ENCODE measurements at regions not wholly inside any gene's neighbourhood (a gene's known extent, or its start where the extent isn't known, plus 50 kb on each side); places are given as distances from the start of the nearest gene placed in this dataset.

- intact Hi-C loops (cut with micrococcal nuclease), result loop anchor here (1.0 to 10.0 kb wide), 6 partner anchors 7 to 1397 kb away; partner anchors contain the start of gene PALS2
These were observed 297.1 kb upstream of the NFE2L3 start for GRCh38 chr7:25854608-25855497.

GRCh38 chr7:25855854-25856782 lies 295.9 kb upstream of the NFE2L3 start:
- intact Hi-C loops (cut with micrococcal nuclease), result loop anchor here (1.0 to 10.0 kb wide), 7 partner anchors 37 to 1884 kb away; partner anchors contain the start of genes HNRNPA2B1, PALS2 and TAX1BP1

- intact Hi-C loops (cut with micrococcal nuclease), result loop anchor here (1.0 to 10.0 kb wide), 4 partner anchors 94 to 1293 kb away; partner anchors contain the start of gene PALS2
These were observed 294.5 kb upstream of the NFE2L3 start for GRCh38 chr7:25857376-25858067.

GRCh38 chr7:25858200-25858524 lies 293.8 kb upstream of the NFE2L3 start:
- intact Hi-C loops (cut with micrococcal nuclease), result loop anchor here (5.0 to 10.0 kb wide), 2 partner anchors 263 to 1286 kb away; partner anchors contain the start of gene PALS2

- intact Hi-C loops (cut with micrococcal nuclease), result loop anchor here (5.0 to 10.0 kb wide), 2 partner anchors 264 to 1286 kb away; partner anchors contain the start of gene PALS2
These were observed 293.2 kb upstream of the NFE2L3 start for GRCh38 chr7:25858525-25859411.

- intact Hi-C loops (cut with micrococcal nuclease), result loop anchor here (5.0 to 10.0 kb wide), 3 partner anchors 265 to 1287 kb away; partner anchors contain the start of gene PALS2
These were observed 292.4 kb upstream of the NFE2L3 start for GRCh38 chr7:25859412-25860274.

- intact Hi-C loops (cut with micrococcal nuclease), result loop anchor here (5.0 kb wide), 1 partner anchor 417 kb away; no protein-coding TSS in a partner anchor
These were observed 291.5 kb upstream of the NFE2L3 start for GRCh38 chr7:25860275-25861163.

GRCh38 chr7:25861164-25861496 lies 290.9 kb upstream of the NFE2L3 start:
- intact Hi-C loops (cut with micrococcal nuclease), result loop anchor here (5.0 kb wide), 1 partner anchor 416 kb away; no protein-coding TSS in a partner anchor

GRCh38 chr7:25861601-25862260 lies 290.3 kb upstream of the NFE2L3 start:
- intact Hi-C loops (cut with micrococcal nuclease), result loop anchor here (1.0 to 5.0 kb wide), 17 partner anchors 7 to 1878 kb away; partner anchors contain the start of genes CYCS, HNRNPA2B1, NFE2L3 and OSBPL3

- intact Hi-C loops (cut with micrococcal nuclease), result loop anchor here (1.0 to 5.0 kb wide), 17 partner anchors 8 to 1877 kb away; partner anchors contain the start of genes CYCS, HNRNPA2B1, NFE2L3 and OSBPL3
These were observed 289.6 kb upstream of the NFE2L3 start for GRCh38 chr7:25862261-25863004.

- intact Hi-C loops (cut with micrococcal nuclease), result loop anchor here (2.0 to 5.0 kb wide), 3 partner anchors 414 to 1234 kb away; partner anchors contain the start of gene CYCS
These were observed 288.8 kb upstream of the NFE2L3 start for GRCh38 chr7:25863005-25863728.

GRCh38 chr7:25863729-25864110 lies 288.3 kb upstream of the NFE2L3 start:
- intact Hi-C loops (cut with micrococcal nuclease), result loop anchor here (2.0 to 5.0 kb wide), 3 partner anchors 414 to 1233 kb away; partner anchors contain the start of gene CYCS

- intact Hi-C loops (cut with micrococcal nuclease), result loop anchor here (5.0 kb wide), 1 partner anchor 413 kb away; no protein-coding TSS in a partner anchor
These were observed 287.5 kb upstream of the NFE2L3 start for GRCh38 chr7:25864511-25864910.

- intact Hi-C loops (cut with micrococcal nuclease), result loop anchor here (5.0 kb wide), 1 partner anchor 412 kb away; no protein-coding TSS in a partner anchor
These were observed 286.9 kb upstream of the NFE2L3 start for GRCh38 chr7:25864943-25865751.

- intact Hi-C loops (cut with micrococcal nuclease), result no loop called here
These were observed 283.5 kb upstream of the NFE2L3 start for GRCh38 chr7:25868509-25868908.

Measured in T-helper 1 cell treated with Interleukin-12 subunit alpha and Interleukin-12 subunit beta and Interleukin-4 antibody, amounts not matched to agents 30 ng/mL and 1 ng/mL, for 36 hours (primary cell).